Uterus (tissue), 3 donors: ENCODE measurements at regions not wholly inside any gene's neighbourhood (a gene's known extent, or its start where the extent isn't known, plus 50 kb on each side); places are given as distances from the start of the nearest gene placed in this dataset.
"Not testable (repeated sequence)": the region's sequence is repeated elsewhere in the genome, so short reads cannot be mapped to it uniquely, and the experiment has no call there.

Experiments
- DNase-seq, 2 donors: peaks; one replicate each; pipeline ENCODE4 v3.0.0-alpha.2; 2019 to 2020
- H3K27ac ChIP-seq, 2 donors: fragments of 200-600 bp; sonication (generic); 1 replicate in 1 of 2; 2 replicates in 1 of 2; pipeline ENCODE4 v1.5.1; 2016 to 2018
- H3K27me3 ChIP-seq, 2 donors: fragments of 200-600 bp; sonication (generic); one replicate each; pipeline ENCODE4 v1.5.1; 2018 to 2019; ENCODE audit warnings: control low read depth in 1 of 2
- H3K36me3 ChIP-seq, 2 donors: fragments of 200-600 bp; sonication (generic); one replicate each; pipeline ENCODE4 v1.5.1; 2019; ENCODE audit warnings: control low read depth in 1 of 2
- H3K4me1 ChIP-seq, 2 donors: fragments of 200-600 bp; sonication (generic); one replicate each; pipeline ENCODE4 v1.5.1; 2018 to 2019; ENCODE audit warnings: control low read depth in 1 of 2
- H3K4me3 ChIP-seq, 2 donors: fragments of 200-600 bp; sonication (generic); 1 replicate in 1 of 2; 2 replicates in 1 of 2; pipeline ENCODE4 v1.5.1; 2018 to 2019; ENCODE audit warnings: mild to moderate bottlenecking in 1 of 2
- H3K9me3 ChIP-seq, 2 donors: fragments of 200-600 bp; sonication (generic); one replicate each; pipeline ENCODE4 v1.5.1; 2019; ENCODE audit warnings: control low read depth in 1 of 2
- CTCF ChIP-seq, 4 experiments: fragments of 200-600 bp in 2 of 4; fragments of 450-650 bp in 2 of 4; sonication (generic) in 2 of 4; IDR thresholded peaks; one replicate each; pipeline ENCODE4 v1.5.1; 2016 to 2019; ENCODE audit warnings: antibody characterized with exemption in 4 of 4, mild to moderate bottlenecking in 2 of 4, moderate library complexity in 1 of 4
- POLR2A ChIP-seq, 2 donors: fragments of 450-650 bp; IDR thresholded peaks; one replicate each; pipeline ENCODE4 v1.6.1; 2016; ENCODE audit warnings: antibody characterized with exemption in 2 of 2, mild to moderate bottlenecking in 1 of 2, moderate library complexity in 1 of 2
- intact Hi-C: fragments of 100-400 bp; cut with DNase I; formaldehyde crosslinking; loops from one replicate; pipeline ENCODE4 v1.15.1; 2023; ENCODE audit warnings: low total_unique reads
- donor health status: DM: yes; HTN: yes; CAD: no.

DNA sequence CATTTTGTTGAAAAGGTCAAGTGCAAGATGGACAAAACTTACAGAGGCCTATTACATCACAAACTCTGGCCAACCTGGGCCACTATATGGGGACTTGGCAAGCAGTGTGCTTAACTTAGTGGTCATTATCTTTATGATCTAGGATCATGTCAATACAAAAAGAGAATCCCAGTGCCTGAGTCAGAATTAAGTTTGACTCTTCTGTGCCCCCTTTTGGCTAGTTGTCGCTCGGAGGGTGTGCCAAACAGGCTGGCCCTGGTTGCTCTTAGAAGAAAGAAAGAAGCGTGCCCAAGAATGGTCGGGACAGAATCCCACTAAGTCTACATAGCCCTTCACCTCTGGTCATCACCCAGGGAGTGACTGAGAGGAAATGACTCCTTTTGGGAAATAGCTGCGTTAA is 100.1 kb downstream of the EIF4E start:
- Histone ChIP-seq H3K4me3 (no peak overlapping the region), H3K36me3 (no peaks in the 10 kb centered on the region), H3K9me3 (no peaks in the 10 kb centered on the region), H3K27ac (no peak overlapping the region), H3K4me1 (no peaks in the 10 kb centered on the region), H3K27me3 (no peaks in the 10 kb centered on the region)
- TF ChIP-seq CTCF (IDR thresholded peaks at IDR 0.05) (no peak), POLR2A (IDR thresholded peaks at IDR 0.05) (no peak)
- DNase-seq = no peak
- intact Hi-C loops = no loop called here

DNA sequence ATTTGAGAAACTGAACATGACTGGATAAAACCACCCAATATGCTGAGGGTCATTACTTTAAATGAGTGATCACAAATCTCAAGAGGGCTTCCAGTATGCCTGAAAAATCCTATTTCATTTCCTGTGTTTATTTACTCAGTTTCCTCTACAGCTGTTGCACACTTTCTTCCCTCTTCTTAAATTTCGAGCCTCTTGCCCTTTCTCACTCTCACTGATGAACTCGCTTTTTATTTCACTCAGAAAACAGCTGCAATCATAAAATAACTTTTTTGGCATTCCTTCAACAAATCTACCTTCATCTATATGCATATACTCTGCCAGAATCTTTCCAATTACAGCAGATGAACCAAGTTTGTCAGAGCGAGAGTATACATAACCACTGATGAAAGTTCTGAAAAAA is 101.3 kb downstream of the EIF4E start:
- Histone ChIP-seq H3K27ac (no peak overlapping the region), H3K27me3 (no peaks in the 10 kb centered on the region), H3K4me3 (no peak overlapping the region), H3K36me3 (no peaks in the 10 kb centered on the region), H3K4me1 (no peaks in the 10 kb centered on the region), H3K9me3 (no peaks in the 10 kb centered on the region)
- intact Hi-C loops = no loop called here
- TF ChIP-seq POLR2A (IDR thresholded peaks at IDR 0.05) (no peak), CTCF (IDR thresholded peaks at IDR 0.05) (no peak)
- DNase-seq = no peak

DNA sequence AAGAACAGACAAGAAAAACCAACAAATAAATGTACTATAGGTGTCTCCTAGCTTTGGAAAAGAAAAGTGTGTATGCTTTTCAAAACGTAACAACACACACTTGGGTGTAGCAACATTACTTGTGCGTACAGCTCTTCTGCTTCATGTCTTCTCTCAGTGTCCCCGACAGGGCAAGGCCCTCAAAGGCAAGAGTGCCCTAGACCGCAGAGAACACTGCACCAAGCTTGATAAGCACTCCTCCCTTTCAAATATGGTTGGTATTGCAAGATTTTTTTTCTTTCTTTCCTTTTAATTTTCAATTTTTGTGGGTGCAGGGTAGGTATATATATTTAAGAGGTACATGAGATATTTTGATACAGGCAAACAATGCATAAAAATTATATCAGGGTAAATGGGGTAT is 106.8 kb downstream of the EIF4E start:
- intact Hi-C loops = no loop called here
- DNase-seq = no peak
- no peak overlapping the region for H3K27ac ChIP-seq
- no peaks in the 10 kb centered on the region for H3K36me3 ChIP-seq
- TF ChIP-seq CTCF (IDR thresholded peaks at IDR 0.05) = no peak
- H3K9me3 ChIP-seq = no peaks in the 10 kb centered on the region
- H3K27me3 ChIP-seq = no peaks in the 10 kb centered on the region
- H3K4me1 ChIP-seq = no peaks in the 10 kb centered on the region
- H3K4me3 ChIP-seq = no peak overlapping the region

DNA sequence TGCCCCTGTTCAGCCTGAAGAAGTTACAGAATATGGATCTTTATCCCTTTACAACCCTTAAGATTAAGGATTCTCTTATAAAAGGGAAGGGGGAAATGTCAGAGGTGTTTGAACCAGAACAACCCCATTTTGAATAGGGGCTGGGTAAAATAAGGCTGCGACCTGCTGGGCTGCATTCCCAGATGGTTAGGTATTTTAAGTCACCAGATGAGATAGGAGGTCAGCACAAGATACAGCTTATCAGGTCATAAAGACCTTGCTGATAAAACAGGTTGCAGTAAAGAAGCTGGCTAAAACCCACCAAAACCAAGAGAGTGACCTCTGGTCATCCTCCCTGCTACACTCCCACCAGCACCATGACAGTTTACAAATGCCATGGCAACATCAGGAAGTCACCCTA is 110.8 kb downstream of the EIF4E start:
- H3K4me1 ChIP-seq, H3K36me3 ChIP-seq, DNase-seq, H3K9me3 ChIP-seq, H3K4me3 ChIP-seq, H3K27me3 ChIP-seq, H3K27ac ChIP-seq, intact Hi-C loops: not testable (repeated sequence)

DNA sequence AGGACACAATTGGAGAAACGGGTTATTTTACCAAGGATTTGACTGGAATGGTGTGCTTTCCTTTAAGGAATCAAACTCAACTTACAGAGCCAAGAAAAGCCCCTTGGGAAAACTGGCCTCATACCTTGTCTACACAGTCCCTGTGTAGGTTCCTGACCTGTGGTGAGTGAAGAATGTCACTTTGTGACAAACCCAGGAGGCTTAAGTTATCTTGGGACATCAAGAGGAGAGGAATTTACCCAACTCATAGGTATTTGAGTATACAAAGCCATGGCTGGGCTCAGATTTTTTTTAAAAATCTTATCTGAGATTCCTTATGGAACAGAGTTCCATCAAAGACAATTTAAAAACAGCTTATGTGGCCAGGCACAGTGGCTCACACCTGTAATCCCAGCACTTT is 112.1 kb downstream of the EIF4E start:
- H3K36me3 ChIP-seq = no peaks in the 10 kb centered on the region
- H3K4me3 ChIP-seq = no peak overlapping the region
- intact Hi-C loops = no loop called here
- TF ChIP-seq POLR2A (IDR thresholded peaks at IDR 0.05) (no peak), CTCF (IDR thresholded peaks at IDR 0.05) (no peak)
- no peaks in the 10 kb centered on the region for H3K4me1 ChIP-seq
- no peak for DNase-seq
- H3K27ac ChIP-seq = no peak overlapping the region
- no peaks in the 10 kb centered on the region for H3K27me3 ChIP-seq
- H3K9me3 ChIP-seq = no peaks in the 10 kb centered on the region

DNA sequence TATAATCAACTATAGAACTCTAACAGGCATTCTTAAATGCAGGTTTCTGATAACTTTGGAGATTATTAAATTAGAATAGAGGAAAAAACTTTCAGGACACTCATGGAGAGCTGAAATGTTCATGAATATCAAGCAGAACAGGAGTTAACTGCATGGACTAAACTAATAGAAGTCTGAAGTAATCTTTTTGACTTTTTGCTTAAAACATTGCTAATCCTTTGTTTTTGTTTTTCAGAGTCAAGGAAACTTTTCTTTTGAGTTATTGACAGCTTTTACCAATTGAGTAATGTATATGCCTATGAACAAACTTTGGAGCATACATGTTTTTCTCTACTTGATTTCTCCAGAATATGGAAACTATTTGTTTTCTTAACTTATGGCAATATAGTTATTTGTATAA is 112.5 kb downstream of the EIF4E start:
- no peak for DNase-seq
- Histone ChIP-seq H3K36me3 (no peaks in the 10 kb centered on the region), H3K27ac (no peak overlapping the region), H3K4me3 (no peak overlapping the region), H3K9me3 (no peaks in the 10 kb centered on the region), H3K4me1 (no peaks in the 10 kb centered on the region), H3K27me3 (no peaks in the 10 kb centered on the region)
- intact Hi-C loops = no loop called here
- TF ChIP-seq POLR2A (IDR thresholded peaks at IDR 0.05) (no peak), CTCF (IDR thresholded peaks at IDR 0.05) (no peak)
